Adrenal gland (tissue), 9 donors: ENCODE measurements at regions not wholly inside any gene's neighbourhood (a gene's known extent, or its start where the extent isn't known, plus 50 kb on each side); places are given as distances from the start of the nearest gene placed in this dataset.

Experiments used
- DNase-seq, 7 donors: peaks; one replicate each; pipeline ENCODE4 v3.0.0-alpha.2; 2019 to 2020
- H3K27ac ChIP-seq, 5 donors: fragments of 200-600 bp; sonication (generic) in 4 of 5; 1 replicate in 3 of 5; 2 replicates in 2 of 5; pipeline versions ENCODE4 v1.5.1 to v1.8.0; 2016 to 2020; ENCODE audit warnings: mild to moderate bottlenecking in 1 of 5
- H3K27me3 ChIP-seq: fragments of 200-600 bp; 2 replicates; pipeline ENCODE4 v1.8.0; 2021
- H3K36me3 ChIP-seq, 2 donors: fragments of 200-600 bp; replicated peaks in 1 of 2; 1 replicate in 1 of 2; 2 replicates in 1 of 2; pipeline versions ENCODE4 v1.5.1 to v1.8.0; 2018 to 2022
- H3K4me1 ChIP-seq, 2 donors: fragments of 200-600 bp; replicated peaks in 1 of 2; 1 replicate in 1 of 2; 2 replicates in 1 of 2; pipeline versions ENCODE4 v1.5.1 to v1.8.0; 2018 to 2021
- H3K4me3 ChIP-seq, 4 donors: fragments of 200-600 bp; sonication (generic) in 3 of 4; one replicate each; pipeline ENCODE4 v1.5.1; 2016 to 2018
- H3K9me3 ChIP-seq, 3 donors: fragments of 200-600 bp; sonication (generic) in 1 of 3; replicated peaks in 1 of 3; 1 replicate in 2 of 3; 2 replicates in 1 of 3; pipeline versions ENCODE4 v1.5.1 to v1.8.0; 2016 to 2021
- POLR2A ChIP-seq, 2 donors: fragments of 450-650 bp; IDR thresholded peaks; one replicate each; pipeline ENCODE4 v1.6.1; 2017; ENCODE audit warnings: antibody characterized with exemption in 2 of 2, mild to moderate bottlenecking in 2 of 2, moderate library complexity in 1 of 2
- WGBS, 4 donors: extraction: QIAGEN DNeasy Blood & Tissue Kit in 2 of 4; methylation state at CpG; one replicate each; pipeline versions ENCODE4 v1.1.5 to v1.1.7; 2013 to 2017; 5-methylcytosine and 5-hydroxymethylcytosine counted together
- intact Hi-C, 2 donors: fragments of 100-400 bp; cut with DNase I; formaldehyde crosslinking; loops; one replicate each; pipeline versions ENCODE4 v1.14.1 to v1.15.0; 2022 to 2023
- TF ChIP-seq, protein P1 (sequence below), 6 experiments: fragments of 450-650 bp in 4 of 6; fragments of 200-600 bp in 2 of 6; sonication (generic) in 1 of 6; IDR thresholded peaks; 1 replicate in 5 of 6; 2 replicates in 1 of 6; pipeline versions ENCODE4 v1.5.1 to v1.8.0; 2016 to 2021; ENCODE audit warnings: antibody characterized with exemption in 6 of 6, mild to moderate bottlenecking in 2 of 6, moderate library complexity in 1 of 6
- donor health status: healthy with polysubstance abuse.
- donor health status: Bipolar disorder and iron deficiency.
- donor health status: DM: yes; HTN: yes; CAD: no.
- donor health status: DM: no; HTN: no; CAD: no.
- donor health status: DM: no; HTN: no; CAD: no.

DNA sequence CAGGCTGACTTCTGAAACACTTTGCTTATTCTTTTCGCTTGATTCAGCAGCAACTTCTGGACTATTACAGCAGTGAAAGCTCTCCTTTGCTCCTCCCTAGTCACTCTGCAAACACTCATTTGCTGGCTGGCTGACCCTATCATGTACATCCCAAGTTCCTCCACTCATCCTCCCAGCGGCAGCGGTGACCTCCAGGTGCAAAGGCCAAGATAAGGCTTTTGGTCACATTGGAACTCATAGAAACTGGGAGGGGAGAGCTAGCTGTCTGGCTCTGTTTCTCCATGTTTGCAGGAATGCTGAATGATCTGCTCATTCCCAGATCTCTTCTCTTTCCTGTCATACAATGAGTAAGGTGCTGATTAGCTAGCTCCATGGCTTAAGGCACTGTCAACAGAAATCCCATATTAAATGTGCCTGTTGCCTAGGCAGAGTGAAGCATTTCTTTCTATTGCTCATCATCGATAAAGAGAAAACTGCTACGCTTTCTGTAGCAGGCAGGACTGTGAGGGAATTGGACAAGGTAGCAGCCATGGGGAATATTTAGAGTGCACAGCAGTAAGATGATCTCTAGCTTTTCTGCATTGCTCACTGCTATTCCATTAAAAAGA lies 250.5 kb upstream of the PDE4D start:
- no peaks in the 10 kb centered on the region for H3K27me3 ChIP-seq
- TF ChIP-seq, protein P1, sequence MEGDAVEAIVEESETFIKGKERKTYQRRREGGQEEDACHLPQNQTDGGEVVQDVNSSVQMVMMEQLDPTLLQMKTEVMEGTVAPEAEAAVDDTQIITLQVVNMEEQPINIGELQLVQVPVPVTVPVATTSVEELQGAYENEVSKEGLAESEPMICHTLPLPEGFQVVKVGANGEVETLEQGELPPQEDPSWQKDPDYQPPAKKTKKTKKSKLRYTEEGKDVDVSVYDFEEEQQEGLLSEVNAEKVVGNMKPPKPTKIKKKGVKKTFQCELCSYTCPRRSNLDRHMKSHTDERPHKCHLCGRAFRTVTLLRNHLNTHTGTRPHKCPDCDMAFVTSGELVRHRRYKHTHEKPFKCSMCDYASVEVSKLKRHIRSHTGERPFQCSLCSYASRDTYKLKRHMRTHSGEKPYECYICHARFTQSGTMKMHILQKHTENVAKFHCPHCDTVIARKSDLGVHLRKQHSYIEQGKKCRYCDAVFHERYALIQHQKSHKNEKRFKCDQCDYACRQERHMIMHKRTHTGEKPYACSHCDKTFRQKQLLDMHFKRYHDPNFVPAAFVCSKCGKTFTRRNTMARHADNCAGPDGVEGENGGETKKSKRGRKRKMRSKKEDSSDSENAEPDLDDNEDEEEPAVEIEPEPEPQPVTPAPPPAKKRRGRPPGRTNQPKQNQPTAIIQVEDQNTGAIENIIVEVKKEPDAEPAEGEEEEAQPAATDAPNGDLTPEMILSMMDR (IDR thresholded peaks at IDR 0.05) = no peak
- no peak for TF ChIP-seq POLR2A (IDR thresholded peaks at IDR 0.05)
- no peaks in the 10 kb centered on the region for H3K4me1 ChIP-seq
- no peak for DNase-seq
- intact Hi-C loops = no loop called here
- 68 to 82% (median 73%) methylated on average over 5 of the region's 5 CpGs for WGBS, 4 donors
- no peak overlapping the region for H3K4me3 ChIP-seq
- H3K27ac ChIP-seq = no peak overlapping the region
- H3K9me3 ChIP-seq = no peaks in the 10 kb centered on the region
- no peaks in the 10 kb centered on the region for H3K36me3 ChIP-seq

DNA sequence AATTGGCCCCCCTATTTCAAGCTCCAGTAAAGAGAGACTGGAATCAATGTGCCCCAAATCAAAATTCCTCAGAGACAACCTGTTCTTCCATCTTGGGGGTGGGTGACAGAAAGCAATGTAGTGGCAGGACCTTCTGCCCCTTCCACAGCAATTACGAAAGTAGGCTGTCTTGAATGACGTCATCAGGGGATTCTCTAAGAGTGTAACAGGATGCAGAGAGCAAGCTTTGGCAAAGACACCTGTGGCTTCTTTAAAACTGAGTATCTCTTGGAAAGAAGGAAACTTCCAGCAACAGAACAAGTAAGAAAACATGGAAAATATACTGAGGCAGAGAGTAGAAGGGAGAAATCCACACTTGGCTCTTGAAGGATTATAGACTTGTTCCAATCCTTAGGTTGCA lies 247.6 kb upstream of the PDE4D start:
- H3K36me3 ChIP-seq = no peaks in the 10 kb centered on the region
- H3K4me1 ChIP-seq = no peaks in the 10 kb centered on the region
- H3K27me3 ChIP-seq = no peaks in the 10 kb centered on the region
- H3K27ac ChIP-seq = no peak overlapping the region
- DNase-seq = no peak
- 50 to 61% (median 55%) methylated on average over 2 of the region's 2 CpGs for WGBS, 4 donors
- intact Hi-C loops = no loop called here
- no peaks in the 10 kb centered on the region for H3K9me3 ChIP-seq
- TF ChIP-seq POLR2A (IDR thresholded peaks at IDR 0.05) = no peak
- TF ChIP-seq, protein P1 (IDR thresholded peaks at IDR 0.05) = no peak
- H3K4me3 ChIP-seq = no peak overlapping the region

DNA sequence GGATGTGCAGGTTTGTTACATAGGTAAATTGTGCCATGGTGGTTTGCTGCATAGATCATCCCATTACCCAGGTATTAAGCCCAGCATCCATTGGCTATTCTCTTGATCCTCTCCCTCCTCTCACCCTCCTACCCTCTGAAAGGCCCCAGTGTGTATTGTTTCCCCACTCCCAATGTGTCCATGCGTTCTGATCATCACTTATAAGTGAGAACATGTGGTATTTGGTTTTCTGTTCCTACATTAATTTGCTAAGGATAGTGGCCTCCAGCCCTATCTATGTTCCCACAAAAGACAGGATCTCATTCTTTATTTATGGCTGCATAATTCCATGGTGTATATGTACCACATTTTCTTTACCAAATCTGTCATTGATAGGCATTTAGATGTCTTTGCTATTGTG lies 243.3 kb upstream of the PDE4D start:
- intact Hi-C loops = no loop called here
- Histone ChIP-seq H3K36me3 (no peaks in the 10 kb centered on the region), H3K4me1 (no peaks in the 10 kb centered on the region), H3K9me3 (no peaks in the 10 kb centered on the region), H3K27me3 (no peaks in the 10 kb centered on the region), H3K27ac (no peak overlapping the region), H3K4me3 (no peak overlapping the region)
- WGBS, 4 donors = 0 to 44% (median 0%) methylated on average over 1 of the region's 1 CpG
- no peak for DNase-seq
- TF ChIP-seq POLR2A (IDR thresholded peaks at IDR 0.05) = no peak
- TF ChIP-seq, protein P1 (IDR thresholded peaks at IDR 0.05) = no peak

DNA sequence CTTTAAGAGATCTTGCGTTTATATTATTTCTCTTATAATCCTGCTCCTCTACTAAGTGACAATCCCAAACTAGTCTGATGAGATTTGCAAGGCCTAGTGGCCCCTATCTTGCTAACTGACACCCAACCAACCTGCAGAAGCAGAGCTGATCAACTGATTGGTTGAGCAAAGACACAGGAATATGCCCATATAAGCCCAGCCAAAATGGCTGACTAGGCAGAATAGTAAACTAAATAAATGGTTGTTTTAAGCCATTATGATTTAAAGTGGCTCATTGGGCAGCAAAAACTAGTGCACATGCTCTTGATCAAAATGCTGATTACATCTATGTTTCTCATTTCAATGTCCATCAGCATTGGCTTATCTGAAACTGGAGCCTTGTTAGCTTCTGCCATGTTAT lies 238.0 kb upstream of the PDE4D start:
- Histone ChIP-seq H3K9me3 (no peaks in the 10 kb centered on the region), H3K27ac (no peak overlapping the region), H3K4me1 (no peaks in the 10 kb centered on the region), H3K36me3 (no peaks in the 10 kb centered on the region), H3K27me3 (no peaks in the 10 kb centered on the region), H3K4me3 (no peak overlapping the region)
- no peak for TF ChIP-seq POLR2A (IDR thresholded peaks at IDR 0.05)
- TF ChIP-seq, protein P1 (IDR thresholded peaks at IDR 0.05) = no peak
- WGBS, 4 donors = 85 to 88% (median 86%) methylated on average over 1 of the region's 1 CpG
- intact Hi-C loops = no loop called here
- DNase-seq = no peak
